ENCODE measurements at regions not wholly inside any gene's neighbourhood (a gene's known extent, or its start where the extent isn't known, plus 50 kb on each side); places are given as distances from the start of the nearest gene placed in this dataset.

DNA sequence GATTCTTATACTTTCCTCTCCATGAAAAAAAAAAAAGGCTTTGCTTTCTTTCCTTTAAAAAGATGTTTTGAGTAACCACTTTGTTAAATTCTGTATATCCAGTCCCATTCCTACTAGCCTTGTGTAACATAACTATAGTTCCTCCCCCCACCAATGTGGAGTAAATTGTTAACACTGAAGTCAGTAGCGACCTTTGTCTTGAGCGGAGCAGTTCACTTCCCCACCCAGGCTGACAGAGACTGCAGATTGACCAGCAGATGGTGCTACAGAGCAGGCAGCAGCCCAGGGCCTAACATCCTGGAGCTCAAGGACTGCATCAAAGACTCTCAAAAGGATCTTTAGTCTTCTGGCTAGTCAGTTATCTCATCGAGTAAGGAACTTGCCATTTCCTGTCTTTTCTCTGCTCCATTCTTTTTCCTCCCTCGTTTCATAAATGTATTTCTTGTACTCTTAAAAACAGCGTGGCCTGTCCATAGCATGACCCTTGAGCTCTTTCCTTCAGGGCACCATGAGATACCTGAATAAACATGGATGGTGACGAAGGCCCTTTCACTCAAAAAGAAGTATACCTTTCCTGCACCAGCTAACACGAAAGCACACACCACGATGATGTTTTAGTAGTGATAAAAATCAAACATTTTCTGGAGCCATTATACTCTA lies 503.5 kb upstream of the PKN2 start:
- Histone ChIP-seq H3K27me3 (replicated peaks; ENCODE audit: insufficient read depth, low read length) (no peaks in the 10 kb centered on the region), H4K20me1 (ENCODE audit: insufficient read depth, low read length) (no peaks in the 10 kb centered on the region), H3K9ac (ENCODE audit: low read length) (no peak overlapping the region), H3K36me3 (replicated peaks; ENCODE audit: insufficient read depth, low read length) (no peaks in the 10 kb centered on the region), H2AFZ (ENCODE audit: low read length) (no peak overlapping the region), H3F3A (ENCODE audit: insufficient read depth, low read length) (no peaks in the 10 kb centered on the region), H3K27ac (ENCODE audit: low read length) (no peak overlapping the region), H3K79me2 (ENCODE audit: low read length) (no peaks in the 10 kb centered on the region), H3K9me2 (replicated peaks; ENCODE audit: insufficient read depth, low read length) (no peaks in the 10 kb centered on the region), H3K4me3 (ENCODE audit: low read length) (no peak overlapping the region), H3K4me2 (ENCODE audit: low read depth, low read length) (no peak overlapping the region), H3K4me1 (ENCODE audit: low read length) (no peaks in the 10 kb centered on the region), H3K9me3 (replicated peaks; ENCODE audit: insufficient read depth, low read length) (no peaks in the 10 kb centered on the region)
- TF ChIP-seq EZH2phosphoT487 (IDR thresholded peaks at IDR 0.05; ENCODE audit: low read length): no peak
- TF ChIP-seq, protein P1, sequence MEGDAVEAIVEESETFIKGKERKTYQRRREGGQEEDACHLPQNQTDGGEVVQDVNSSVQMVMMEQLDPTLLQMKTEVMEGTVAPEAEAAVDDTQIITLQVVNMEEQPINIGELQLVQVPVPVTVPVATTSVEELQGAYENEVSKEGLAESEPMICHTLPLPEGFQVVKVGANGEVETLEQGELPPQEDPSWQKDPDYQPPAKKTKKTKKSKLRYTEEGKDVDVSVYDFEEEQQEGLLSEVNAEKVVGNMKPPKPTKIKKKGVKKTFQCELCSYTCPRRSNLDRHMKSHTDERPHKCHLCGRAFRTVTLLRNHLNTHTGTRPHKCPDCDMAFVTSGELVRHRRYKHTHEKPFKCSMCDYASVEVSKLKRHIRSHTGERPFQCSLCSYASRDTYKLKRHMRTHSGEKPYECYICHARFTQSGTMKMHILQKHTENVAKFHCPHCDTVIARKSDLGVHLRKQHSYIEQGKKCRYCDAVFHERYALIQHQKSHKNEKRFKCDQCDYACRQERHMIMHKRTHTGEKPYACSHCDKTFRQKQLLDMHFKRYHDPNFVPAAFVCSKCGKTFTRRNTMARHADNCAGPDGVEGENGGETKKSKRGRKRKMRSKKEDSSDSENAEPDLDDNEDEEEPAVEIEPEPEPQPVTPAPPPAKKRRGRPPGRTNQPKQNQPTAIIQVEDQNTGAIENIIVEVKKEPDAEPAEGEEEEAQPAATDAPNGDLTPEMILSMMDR (IDR thresholded peaks at IDR 0.05; ENCODE audit: low read length): peak; percentile 96
- DNase-seq: peak; percentile 77

- H3K4me3 ChIP-seq (ENCODE audit: low read length): no peak overlapping the region
- TF ChIP-seq, protein P1 (IDR thresholded peaks at IDR 0.05; ENCODE audit: low read length): no peak
- TF ChIP-seq EZH2 (optimal IDR thresholded peaks at IDR 0.05; ENCODE audit: low read depth, low read length): no peak
- no peak for TF ChIP-seq EZH2phosphoT487 (IDR thresholded peaks at IDR 0.05; ENCODE audit: low read length)
Observed at GRCh38 chr1:88186911-88187310, 497.2 kb upstream of the PKN2 start.

GRCh38 chr1:88188038-88188437 lies 496.0 kb upstream of the PKN2 start:
- Histone ChIP-seq H3K36me3 (replicated peaks; ENCODE audit: insufficient read depth, low read length) (no peaks in the 10 kb centered on the region), H3K4me2 (ENCODE audit: low read depth, low read length) (no peak overlapping the region), H3K79me2 (ENCODE audit: low read length) (no peaks in the 10 kb centered on the region), H3K4me3 (ENCODE audit: low read length) (no peak overlapping the region), H3K9me2 (replicated peaks; ENCODE audit: insufficient read depth, low read length) (no peaks in the 10 kb centered on the region), H2AFZ (ENCODE audit: low read length) (no peak overlapping the region), H3K9ac (ENCODE audit: low read length) (no peak overlapping the region), H3K27me3 (replicated peaks; ENCODE audit: insufficient read depth, low read length) (no peaks in the 10 kb centered on the region), H3K4me1 (ENCODE audit: low read length) (peaks cover 31% of the 10 kb centered on the region), H4K20me1 (ENCODE audit: insufficient read depth, low read length) (no peaks in the 10 kb centered on the region), H3K9me3 (replicated peaks; ENCODE audit: insufficient read depth, low read length) (no peaks in the 10 kb centered on the region), H3K27ac (ENCODE audit: low read length) (no peak overlapping the region), H3F3A (ENCODE audit: insufficient read depth, low read length) (peaks cover 7% of the 10 kb centered on the region; the same call in 1 of the 2 replicates)
- no peak for DNase-seq
- TF ChIP-seq EZH2phosphoT487 (IDR thresholded peaks at IDR 0.05; ENCODE audit: low read length) (no peak), EZH2 (optimal IDR thresholded peaks at IDR 0.05; ENCODE audit: low read depth, low read length) (no peak)
- TF ChIP-seq, protein P1 (IDR thresholded peaks at IDR 0.05; ENCODE audit: low read length): no peak

More at GRCh38 chr1:88186911-88187310, 497.2 kb upstream of the PKN2 start:
- Histone ChIP-seq H2AFZ (ENCODE audit: low read length) (no peak overlapping the region), H3F3A (ENCODE audit: insufficient read depth, low read length) (peaks cover 3% of the 10 kb centered on the region; the same call in 1 of the 2 replicates), H3K27me3 (replicated peaks; ENCODE audit: insufficient read depth, low read length) (no peaks in the 10 kb centered on the region), H3K4me1 (ENCODE audit: low read length) (peaks cover 23% of the 10 kb centered on the region), H3K79me2 (ENCODE audit: low read length) (no peaks in the 10 kb centered on the region), H3K36me3 (replicated peaks; ENCODE audit: insufficient read depth, low read length) (no peaks in the 10 kb centered on the region), H3K27ac (ENCODE audit: low read length) (no peak overlapping the region), H3K4me2 (ENCODE audit: low read depth, low read length) (no peak overlapping the region), H3K9me3 (replicated peaks; ENCODE audit: insufficient read depth, low read length) (no peaks in the 10 kb centered on the region), H4K20me1 (ENCODE audit: insufficient read depth, low read length) (no peaks in the 10 kb centered on the region), H3K9me2 (replicated peaks; ENCODE audit: insufficient read depth, low read length) (no peaks in the 10 kb centered on the region), H3K9ac (ENCODE audit: low read length) (no peak overlapping the region)
- DNase-seq: no peak
